HEK293 (cell line): ENCODE measurements at regions not wholly inside any gene's neighbourhood (a gene's known extent, or its start where the extent isn't known, plus 50 kb on each side); places are given as distances from the start of the nearest gene placed in this dataset.

Experiments
- CTCF ChIA-PET: fragments of 350-600 bp; formaldehyde crosslinking; extraction: SDS; loops from one replicate; lab custom pipeline; 2021; ENCODE audit warnings: antibody characterized with exemption; lab: Yijun Ruan, JAX
- POLR2A ChIA-PET: fragments of 300-600 bp; formaldehyde crosslinking; extraction: SDS; loops from one replicate; lab custom pipeline; 2020; ENCODE audit warnings: antibody characterized with exemption, inconsistent platforms; lab: Yijun Ruan, JAX
- H3K27ac ChIP-seq: fragments of 200-500 bp; sonication (Bioruptor generic); 2 replicates; pipeline ENCODE4 v1.5.1; 2014; ENCODE audit warnings: low read depth, low read length, control low read depth, inconsistent platforms; ENCODE audit errors: extremely low read depth
- H3K36me3 ChIP-seq, 2 experiments: fragments of 200-500 bp in 1 of 2; sonication (Bioruptor generic) in 1 of 2; 1 replicate in 1 of 2; 2 replicates in 1 of 2; pipeline ENCODE4 v1.5.1; 2014 to 2017; ENCODE audit warnings: inconsistent platforms in 2 of 2, low read length in 2 of 2; ENCODE audit not compliant: control insufficient read depth in 2 of 2, insufficient read depth in 1 of 2
- H3K4me1 ChIP-seq: fragments of 200-500 bp; sonication (Bioruptor generic); 2 replicates; pipeline ENCODE4 v1.5.1; 2014; ENCODE audit warnings: mild to moderate bottlenecking, low read length, inconsistent platforms; ENCODE audit not compliant: control insufficient read depth, insufficient read depth
- H3K4me3 ChIP-seq: 2 replicates; pipeline ENCODE4 v1.5.1; 2011; ENCODE audit warnings: low read depth, mild to moderate bottlenecking, control low read depth, low read length, moderate library complexity
- H3K9me3 ChIP-seq: fragments of 200-500 bp; sonication (Bioruptor generic); 2 replicates; pipeline ENCODE4 v1.5.1; 2014; ENCODE audit warnings: low read depth, low read length, inconsistent platforms; ENCODE audit not compliant: control insufficient read depth, insufficient read depth
- GLI2 ChIP-seq: fragments of 450-650 bp; formaldehyde crosslinking; IDR thresholded peaks from 2 replicates; pipeline ENCODE4; 2017; ENCODE audit warnings: missing biosample characterization, missing genetic modification characterization, low read depth, borderline replicate concordance
- MYNN ChIP-seq: fragments of 450-650 bp; formaldehyde crosslinking; IDR thresholded peaks from 2 replicates; pipeline ENCODE4 v1.5.1; 2016; ENCODE audit warnings: missing biosample characterization, missing genetic modification characterization, borderline replicate concordance
- YY1 ChIP-seq: fragments of 450-650 bp; formaldehyde crosslinking; IDR thresholded peaks from 2 replicates; pipeline ENCODE4 v1.5.1; 2018; ENCODE audit warnings: missing biosample characterization, missing genetic modification characterization
- ZBTB21 ChIP-seq: fragments of 450-650 bp; formaldehyde crosslinking; IDR thresholded peaks from 2 replicates; pipeline ENCODE4 v1.5.1; 2017; ENCODE audit warnings: missing biosample characterization, missing genetic modification characterization
- ZNF146 ChIP-seq: fragments of 450-650 bp; formaldehyde crosslinking; IDR thresholded peaks from 2 replicates; pipeline ENCODE4 v1.5.1; 2016; ENCODE audit warnings: missing biosample characterization, missing genetic modification characterization
- ZNF214 ChIP-seq: fragments of 450-650 bp; formaldehyde crosslinking; IDR thresholded peaks from 2 replicates; pipeline ENCODE4 v1.5.1; 2017; ENCODE audit warnings: missing biosample characterization, mild to moderate bottlenecking, missing genetic modification characterization, borderline replicate concordance
- ZNF311 ChIP-seq: fragments of 450-650 bp; formaldehyde crosslinking; IDR thresholded peaks from 2 replicates; pipeline ENCODE4 v1.5.1; 2017; ENCODE audit warnings: missing biosample characterization, missing genetic modification characterization, borderline replicate concordance
- ZNF366 ChIP-seq: fragments of 450-650 bp; formaldehyde crosslinking; conservative IDR thresholded peaks from 2 replicates; pipeline ENCODE4 v1.5.1; 2016; ENCODE audit warnings: missing biosample characterization, missing genetic modification characterization
- ZNF394 ChIP-seq: fragments of 450-650 bp; formaldehyde crosslinking; IDR thresholded peaks from 2 replicates; pipeline ENCODE4 v1.5.1; 2016; ENCODE audit warnings: missing biosample characterization, missing genetic modification characterization, mild to moderate bottlenecking, moderate library complexity, borderline replicate concordance
- ZNF449 ChIP-seq: fragments of 450-650 bp; formaldehyde crosslinking; IDR thresholded peaks from 2 replicates; pipeline ENCODE4 v1.5.1; 2017; ENCODE audit warnings: missing biosample characterization, mild to moderate bottlenecking, missing genetic modification characterization, moderate library complexity
- ZNF501 ChIP-seq: fragments of 450-650 bp; formaldehyde crosslinking; IDR thresholded peaks from 2 replicates; pipeline ENCODE4 v1.5.1; 2016; ENCODE audit warnings: missing biosample characterization, missing genetic modification characterization
- ZNF510 ChIP-seq: fragments of 450-650 bp; formaldehyde crosslinking; IDR thresholded peaks from 2 replicates; pipeline ENCODE4 v1.5.1; 2018; ENCODE audit warnings: mild to moderate bottlenecking, missing genetic modification characterization, missing biosample characterization; ENCODE audit not compliant: insufficient replicate concordance
- ZNF513 ChIP-seq: fragments of 450-650 bp; IDR thresholded peaks from 2 replicates; pipeline ENCODE4 v1.5.1; 2018; ENCODE audit warnings: missing biosample characterization, missing genetic modification characterization
- ZNF529 ChIP-seq: fragments of 450-650 bp; formaldehyde crosslinking; IDR thresholded peaks from 2 replicates; pipeline ENCODE4 v1.5.1; 2017; ENCODE audit warnings: missing genetic modification characterization, missing biosample characterization; ENCODE audit not compliant: insufficient replicate concordance
- ZNF544 ChIP-seq: fragments of 450-650 bp; formaldehyde crosslinking; IDR thresholded peaks from 2 replicates; pipeline ENCODE4 v1.5.0; 2017; ENCODE audit warnings: missing biosample characterization, missing genetic modification characterization
- ZNF596 ChIP-seq: fragments of 450-650 bp; IDR thresholded peaks from 2 replicates; pipeline ENCODE4 v1.5.0; 2018; ENCODE audit warnings: missing biosample characterization, mild to moderate bottlenecking, missing genetic modification characterization, moderate library complexity
- ZNF600 ChIP-seq: fragments of 450-650 bp; formaldehyde crosslinking; IDR thresholded peaks from 2 replicates; pipeline ENCODE4 v1.5.1; 2016; ENCODE audit warnings: missing biosample characterization, missing genetic modification characterization
- ZNF621 ChIP-seq: fragments of 450-650 bp; formaldehyde crosslinking; IDR thresholded peaks from 2 replicates; pipeline ENCODE4 v1.5.1; 2017; ENCODE audit warnings: missing biosample characterization, missing genetic modification characterization
- ZNF624 ChIP-seq: fragments of 450-650 bp; formaldehyde crosslinking; IDR thresholded peaks from 2 replicates; pipeline ENCODE4 v1.5.1; 2017; ENCODE audit warnings: missing biosample characterization, missing genetic modification characterization
- ZNF777 ChIP-seq: fragments of 450-650 bp; formaldehyde crosslinking; IDR thresholded peaks from 2 replicates; pipeline ENCODE4 v1.5.1; 2017; ENCODE audit warnings: missing biosample characterization, missing genetic modification characterization, borderline replicate concordance
- ZSCAN30 ChIP-seq: fragments of 450-650 bp; IDR thresholded peaks from 2 replicates; pipeline ENCODE4 v1.5.1; 2018; ENCODE audit warnings: missing biosample characterization, mild to moderate bottlenecking, missing genetic modification characterization, moderate library complexity
- TF ChIP-seq, protein P1 (sequence below): fragments of 450-650 bp; formaldehyde crosslinking; IDR thresholded peaks from 2 replicates; pipeline ENCODE4 v1.5.1; 2016; ENCODE audit warnings: missing biosample characterization, missing genetic modification characterization
- TF ChIP-seq, protein P2 (sequence below): fragments of 450-650 bp; formaldehyde crosslinking; conservative IDR thresholded peaks from 2 replicates; pipeline ENCODE4 v1.5.1; 2016; ENCODE audit warnings: low read depth, missing biosample characterization, missing genetic modification characterization

DNA sequence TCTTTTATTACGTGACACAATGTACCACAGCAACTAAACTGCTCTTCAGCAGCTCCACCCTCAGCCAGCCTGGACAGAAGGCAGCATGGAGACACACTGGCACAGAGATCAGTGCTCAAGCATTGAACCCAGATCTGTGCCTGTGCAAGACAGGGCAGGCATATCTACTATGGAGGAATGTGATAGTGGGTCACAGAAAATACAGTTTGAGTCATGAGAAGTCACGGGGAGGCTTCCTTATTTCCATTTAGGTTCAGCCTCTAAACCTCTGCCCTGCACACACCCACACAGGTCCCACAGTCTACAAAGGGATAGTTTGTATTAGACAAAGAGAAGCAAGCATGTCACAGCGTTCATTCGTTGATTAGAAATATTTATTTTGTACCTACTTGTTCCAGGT is 187.4 kb upstream of the AGR3 start:
- CTCF ChIA-PET = no interaction called here
- Histone ChIP-seq H3K4me1 (no peaks in the 10 kb centered on the region), H3K27ac (no peak overlapping the region)
- TF ChIP-seq ZSCAN30 (tag by site-specific recombination) (no peak), ZNF624 (tag by site-specific recombination) (no peak), ZNF394 (tag by site-specific recombination) (no peak), ZNF777 (no peak), ZNF146 (tag by site-specific recombination) (no peak), YY1 (tag by site-specific recombination) (no peak), ZNF513 (no peak), ZNF529 (no peak), ZNF510 (tag by site-specific recombination) (no peak), ZNF214 (no peak), ZNF544 (no peak)
- TF ChIP-seq, protein P1, sequence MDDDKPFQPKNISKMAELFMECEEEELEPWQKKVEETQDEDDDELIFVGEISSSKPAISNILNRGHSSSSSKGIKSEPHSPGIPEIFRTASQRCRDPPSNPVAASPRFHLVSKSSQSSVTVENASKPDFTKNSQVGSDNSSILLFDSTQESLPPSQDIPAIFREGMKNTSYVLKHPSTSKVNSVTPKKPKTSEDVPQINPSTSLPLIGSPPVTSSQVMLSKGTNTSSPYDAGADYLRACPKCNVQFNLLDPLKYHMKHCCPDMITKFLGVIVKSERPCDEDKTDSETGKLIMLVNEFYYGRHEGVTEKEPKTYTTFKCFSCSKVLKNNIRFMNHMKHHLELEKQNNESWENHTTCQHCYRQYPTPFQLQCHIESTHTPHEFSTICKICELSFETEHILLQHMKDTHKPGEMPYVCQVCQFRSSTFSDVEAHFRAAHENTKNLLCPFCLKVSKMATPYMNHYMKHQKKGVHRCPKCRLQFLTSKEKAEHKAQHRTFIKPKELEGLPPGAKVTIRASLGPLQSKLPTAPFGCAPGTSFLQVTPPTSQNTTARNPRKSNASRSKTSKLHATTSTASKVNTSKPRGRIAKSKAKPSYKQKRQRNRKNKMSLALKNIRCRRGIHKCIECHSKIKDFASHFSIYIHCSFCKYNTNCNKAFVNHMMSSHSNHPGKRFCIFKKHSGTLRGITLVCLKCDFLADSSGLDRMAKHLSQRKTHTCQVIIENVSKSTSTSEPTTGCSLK (tag by site-specific recombination) = no peak
- TF ChIP-seq, all 188 proteins: peak for 0
- POLR2A ChIA-PET = no interaction called here
- Histone ChIP-seq H3K4me3 (no peak overlapping the region), H3K36me3 (no peaks in the 10 kb centered on the region), H3K9me3 (no peaks in the 10 kb centered on the region)

- no peak overlapping the region for H3K27ac ChIP-seq
- TF ChIP-seq ZNF621 (tag by site-specific recombination) (no peak), MYNN (tag by site-specific recombination) (no peak), ZNF600 (tag by site-specific recombination) (no peak), ZNF449 (tag by site-specific recombination) (no peak), ZNF596 (tag by site-specific recombination) (no peak), ZBTB21 (tag by site-specific recombination) (no peak), ZNF366 (no peak), GLI2 (tag by site-specific recombination) (no peak), ZNF501 (tag by site-specific recombination) (no peak), ZNF311 (tag by site-specific recombination) (no peak)
- TF ChIP-seq, protein P2, sequence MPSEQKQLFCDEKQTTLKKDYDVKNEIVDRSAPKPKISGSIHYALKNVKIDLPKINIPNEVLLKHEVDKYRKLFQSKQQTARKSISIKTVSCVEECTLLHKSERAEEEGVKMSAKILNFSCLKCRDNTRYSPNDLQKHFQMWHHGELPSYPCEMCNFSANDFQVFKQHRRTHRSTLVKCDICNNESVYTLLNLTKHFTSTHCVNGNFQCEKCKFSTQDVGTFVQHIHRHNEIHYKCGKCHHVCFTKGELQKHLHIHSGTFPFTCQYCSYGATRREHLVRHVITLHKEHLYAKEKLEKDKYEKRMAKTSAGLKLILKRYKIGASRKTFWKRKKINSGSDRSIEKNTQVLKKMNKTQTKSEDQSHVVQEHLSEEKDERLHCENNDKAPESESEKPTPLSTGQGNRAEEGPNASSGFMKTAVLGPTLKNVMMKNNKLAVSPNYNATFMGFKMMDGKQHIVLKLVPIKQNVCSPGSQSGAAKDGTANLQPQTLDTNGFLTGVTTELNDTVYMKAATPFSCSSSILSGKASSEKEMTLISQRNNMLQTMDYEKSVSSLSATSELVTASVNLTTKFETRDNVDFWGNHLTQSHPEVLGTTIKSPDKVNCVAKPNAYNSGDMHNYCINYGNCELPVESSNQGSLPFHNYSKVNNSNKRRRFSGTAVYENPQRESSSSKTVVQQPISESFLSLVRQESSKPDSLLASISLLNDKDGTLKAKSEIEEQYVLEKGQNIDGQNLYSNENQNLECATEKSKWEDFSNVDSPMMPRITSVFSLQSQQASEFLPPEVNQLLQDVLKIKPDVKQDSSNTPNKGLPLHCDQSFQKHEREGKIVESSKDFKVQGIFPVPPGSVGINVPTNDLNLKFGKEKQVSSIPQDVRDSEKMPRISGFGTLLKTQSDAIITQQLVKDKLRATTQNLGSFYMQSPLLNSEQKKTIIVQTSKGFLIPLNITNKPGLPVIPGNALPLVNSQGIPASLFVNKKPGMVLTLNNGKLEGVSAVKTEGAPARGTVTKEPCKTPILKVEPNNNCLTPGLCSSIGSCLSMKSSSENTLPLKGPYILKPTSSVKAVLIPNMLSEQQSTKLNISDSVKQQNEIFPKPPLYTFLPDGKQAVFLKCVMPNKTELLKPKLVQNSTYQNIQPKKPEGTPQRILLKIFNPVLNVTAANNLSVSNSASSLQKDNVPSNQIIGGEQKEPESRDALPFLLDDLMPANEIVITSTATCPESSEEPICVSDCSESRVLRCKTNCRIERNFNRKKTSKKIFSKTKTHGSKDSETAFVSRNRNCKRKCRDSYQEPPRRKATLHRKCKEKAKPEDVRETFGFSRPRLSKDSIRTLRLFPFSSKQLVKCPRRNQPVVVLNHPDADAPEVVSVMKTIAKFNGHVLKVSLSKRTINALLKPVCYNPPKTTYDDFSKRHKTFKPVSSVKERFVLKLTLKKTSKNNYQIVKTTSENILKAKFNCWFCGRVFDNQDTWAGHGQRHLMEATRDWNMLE (tag by site-specific recombination) = no peak
- ChIA-PET POLR2A (no interaction called here), CTCF (no interaction called here)
- no peaks in the 10 kb centered on the region for H3K4me1 ChIP-seq
- H3K36me3 ChIP-seq = no peaks in the 10 kb centered on the region
- no peaks in the 10 kb centered on the region for H3K9me3 ChIP-seq
- no peak overlapping the region for H3K4me3 ChIP-seq
These were observed 188.5 kb upstream of the AGR3 start for GRCh38 chr7:17070231-17070708.
